ENCODE measurements at regions not wholly inside any gene's neighbourhood (a gene's known extent, or its start where the extent isn't known, plus 50 kb on each side); places are given as distances from the start of the nearest gene placed in this dataset.

DNA sequence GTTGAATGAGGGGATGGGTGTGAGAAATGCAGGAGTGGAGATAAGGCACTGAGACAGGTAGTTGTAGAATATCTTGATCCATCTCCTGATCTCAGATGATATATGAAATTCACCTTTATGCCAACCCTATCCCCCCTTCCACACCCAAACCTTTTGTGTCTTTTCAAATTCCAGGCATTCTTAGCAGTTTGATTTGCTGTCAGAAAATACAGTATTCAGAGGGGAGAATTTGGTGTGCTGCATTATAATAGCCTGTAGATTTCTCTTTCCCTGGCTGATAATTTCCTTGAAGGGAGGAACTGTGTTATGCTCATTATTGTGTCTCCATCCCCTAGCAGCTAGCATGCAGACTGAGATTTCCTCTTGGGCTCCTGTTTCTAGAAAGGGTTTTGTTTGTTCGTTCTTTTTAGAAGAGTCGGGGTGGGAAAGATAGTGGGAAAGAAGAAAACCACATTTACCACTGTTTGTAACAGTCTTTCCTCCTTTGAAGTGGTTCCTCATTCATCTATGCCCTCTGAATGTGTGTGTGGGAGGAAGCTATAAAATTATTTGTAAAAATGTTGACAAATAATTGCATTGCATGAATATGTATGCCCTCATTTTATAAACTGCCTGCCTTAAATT is 373.4 kb downstream of the DIPK2A start:
- Histone ChIP-seq H3F3A (ENCODE audit: control insufficient read depth, insufficient read depth) (no peaks in the 10 kb centered on the region), H4K20me1 (ENCODE audit: control insufficient read depth, insufficient read depth, low read depth, low read length) (no peaks in the 10 kb centered on the region), H3K9me2 (replicated peaks; ENCODE audit: control insufficient read depth, low read length) (no peaks in the 10 kb centered on the region), H3K4me3 (ENCODE audit: low read length) (no peak overlapping the region), H3K4me1 (ENCODE audit: control insufficient read depth, low read length) (no peaks in the 10 kb centered on the region), H3K27me3 (ENCODE audit: control insufficient read depth, low read length) (no peaks in the 10 kb centered on the region), H3K27ac (ENCODE audit: low read depth, low read length) (no peak overlapping the region), H3K4me2 (ENCODE audit: low read length) (no peak overlapping the region), H3K79me2 (ENCODE audit: control insufficient read depth, low read length) (no peaks in the 10 kb centered on the region), H3K9me3 (ENCODE audit: control insufficient read depth, insufficient read depth, low read length) (no peaks in the 10 kb centered on the region), H3K36me3 (ENCODE audit: control insufficient read depth, low read length) (no peaks in the 10 kb centered on the region)
- TF ChIP-seq, protein P1, sequence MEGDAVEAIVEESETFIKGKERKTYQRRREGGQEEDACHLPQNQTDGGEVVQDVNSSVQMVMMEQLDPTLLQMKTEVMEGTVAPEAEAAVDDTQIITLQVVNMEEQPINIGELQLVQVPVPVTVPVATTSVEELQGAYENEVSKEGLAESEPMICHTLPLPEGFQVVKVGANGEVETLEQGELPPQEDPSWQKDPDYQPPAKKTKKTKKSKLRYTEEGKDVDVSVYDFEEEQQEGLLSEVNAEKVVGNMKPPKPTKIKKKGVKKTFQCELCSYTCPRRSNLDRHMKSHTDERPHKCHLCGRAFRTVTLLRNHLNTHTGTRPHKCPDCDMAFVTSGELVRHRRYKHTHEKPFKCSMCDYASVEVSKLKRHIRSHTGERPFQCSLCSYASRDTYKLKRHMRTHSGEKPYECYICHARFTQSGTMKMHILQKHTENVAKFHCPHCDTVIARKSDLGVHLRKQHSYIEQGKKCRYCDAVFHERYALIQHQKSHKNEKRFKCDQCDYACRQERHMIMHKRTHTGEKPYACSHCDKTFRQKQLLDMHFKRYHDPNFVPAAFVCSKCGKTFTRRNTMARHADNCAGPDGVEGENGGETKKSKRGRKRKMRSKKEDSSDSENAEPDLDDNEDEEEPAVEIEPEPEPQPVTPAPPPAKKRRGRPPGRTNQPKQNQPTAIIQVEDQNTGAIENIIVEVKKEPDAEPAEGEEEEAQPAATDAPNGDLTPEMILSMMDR (IDR thresholded peaks at IDR 0.05; ENCODE audit: low read depth, low read length, poor library complexity, severe bottlenecking) = no peak
- TF ChIP-seq EZH2phosphoT487 (IDR thresholded peaks at IDR 0.05; ENCODE audit: borderline replicate concordance, low read length) = no peak

DNA sequence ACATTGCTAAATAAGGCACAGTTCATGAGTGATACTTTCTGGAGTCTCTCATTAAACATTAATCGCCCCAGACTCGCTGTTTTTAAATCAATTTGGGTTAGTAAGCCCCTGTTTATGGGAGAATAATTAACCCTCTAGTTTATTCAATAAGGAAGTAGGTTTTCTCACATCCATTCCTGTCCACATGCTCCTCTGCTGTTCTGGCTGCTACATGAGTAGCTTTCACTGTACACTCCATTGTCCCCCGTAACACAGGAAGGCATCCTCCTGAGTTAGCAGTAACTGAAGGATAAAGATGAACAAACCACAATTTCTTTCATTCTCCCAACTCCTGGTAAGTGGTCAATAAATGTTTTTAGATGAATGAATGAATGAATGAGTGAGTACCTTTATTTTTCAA is 378.5 kb downstream of the DIPK2A start:
- Histone ChIP-seq H3K9me2 (replicated peaks; ENCODE audit: control insufficient read depth, low read length) (no peaks in the 10 kb centered on the region), H3K4me3 (ENCODE audit: low read length) (no peak overlapping the region), H3K36me3 (ENCODE audit: control insufficient read depth, low read length) (no peaks in the 10 kb centered on the region), H3F3A (ENCODE audit: control insufficient read depth, insufficient read depth) (no peaks in the 10 kb centered on the region), H3K79me2 (ENCODE audit: control insufficient read depth, low read length) (no peaks in the 10 kb centered on the region), H3K9me3 (ENCODE audit: control insufficient read depth, insufficient read depth, low read length) (no peaks in the 10 kb centered on the region), H4K20me1 (ENCODE audit: control insufficient read depth, insufficient read depth, low read depth, low read length) (no peaks in the 10 kb centered on the region), H3K4me1 (ENCODE audit: control insufficient read depth, low read length) (no peaks in the 10 kb centered on the region), H3K27ac (ENCODE audit: low read depth, low read length) (no peak overlapping the region), H3K4me2 (ENCODE audit: low read length) (no peak overlapping the region), H3K27me3 (ENCODE audit: control insufficient read depth, low read length) (no peaks in the 10 kb centered on the region)
- TF ChIP-seq EZH2phosphoT487 (IDR thresholded peaks at IDR 0.05; ENCODE audit: borderline replicate concordance, low read length) = no peak
- TF ChIP-seq, protein P1 (IDR thresholded peaks at IDR 0.05; ENCODE audit: low read depth, low read length, poor library complexity, severe bottlenecking) = no peak

DNA sequence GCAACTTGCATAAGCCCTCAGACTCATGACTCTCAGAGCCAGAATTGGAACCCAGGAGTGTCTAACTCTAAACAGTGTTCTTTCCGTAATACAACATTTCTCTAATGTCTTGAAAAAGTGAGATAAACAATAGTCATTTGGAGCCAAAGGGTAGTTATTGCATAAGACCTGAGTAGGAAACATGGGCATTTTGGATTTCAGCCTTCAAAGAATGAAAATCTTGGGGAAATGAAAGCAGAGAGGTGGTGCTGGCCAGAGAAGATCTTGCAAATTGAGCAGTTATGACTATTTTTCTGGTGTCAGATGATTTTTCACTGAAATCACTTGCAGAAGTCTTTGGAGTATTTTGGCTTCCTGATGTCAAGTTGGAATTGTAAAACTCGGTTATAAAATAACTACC is 379.4 kb downstream of the DIPK2A start:
- no peaks in the 10 kb centered on the region for H3K4me1 ChIP-seq (ENCODE audit: control insufficient read depth, low read length)
- no peaks in the 10 kb centered on the region for H3K9me3 ChIP-seq (ENCODE audit: control insufficient read depth, insufficient read depth, low read length)
- no peak overlapping the region for H3K27ac ChIP-seq (ENCODE audit: low read depth, low read length)
- H3K4me3 ChIP-seq (ENCODE audit: low read length) = no peak overlapping the region
- no peaks in the 10 kb centered on the region for H3K36me3 ChIP-seq (ENCODE audit: control insufficient read depth, low read length)
- H3F3A ChIP-seq (ENCODE audit: control insufficient read depth, insufficient read depth) = no peaks in the 10 kb centered on the region
- TF ChIP-seq EZH2phosphoT487 (IDR thresholded peaks at IDR 0.05; ENCODE audit: borderline replicate concordance, low read length) = no peak
- TF ChIP-seq, protein P1 (IDR thresholded peaks at IDR 0.05; ENCODE audit: low read depth, low read length, poor library complexity, severe bottlenecking) = no peak
- H4K20me1 ChIP-seq (ENCODE audit: control insufficient read depth, insufficient read depth, low read depth, low read length) = no peaks in the 10 kb centered on the region
- no peaks in the 10 kb centered on the region for H3K27me3 ChIP-seq (ENCODE audit: control insufficient read depth, low read length)
- no peak overlapping the region for H3K4me2 ChIP-seq (ENCODE audit: low read length)
- no peaks in the 10 kb centered on the region for H3K79me2 ChIP-seq (ENCODE audit: control insufficient read depth, low read length)
- H3K9me2 ChIP-seq (replicated peaks; ENCODE audit: control insufficient read depth, low read length) = no peaks in the 10 kb centered on the region

Data from DOHH2 (cell line).